HCT116 (cell line): ENCODE measurements at regions not wholly inside any gene's neighbourhood (a gene's known extent, or its start where the extent isn't known, plus 50 kb on each side); places are given as distances from the start of the nearest gene placed in this dataset.

Experiments used
- ATAC-seq: fragments of 200-7000 bp; cut with Tn5 transposase; 2 replicates; pipeline ENCODE4 v1.9.1; 2020; ENCODE audit warnings: mild to moderate bottlenecking, moderate library complexity
- BruUV-seq: library from RNA; stranded (reverse); fragments of 400-500 nt; replicated peaks from 2 replicates; lab custom pipeline; 2021; lab: Mats Ljungman, UMichigan
- CTCF ChIA-PET: fragments of 300-600 bp; sonication (Branson Sonifier 250); formaldehyde crosslinking; loops from one replicate; lab custom pipeline; 2021; ENCODE audit warnings: antibody characterized with exemption; lab: Charles Lee
- POLR2A ChIA-PET: fragments of 300-600, 350-600 bp; sonication (Branson Sonifier 250); formaldehyde crosslinking; loops from one replicate; lab custom pipeline; 2021; ENCODE audit warnings: antibody characterized with exemption; lab: Charles Lee
- RAD21 ChIA-PET, 2 experiments: fragments of 300-600 bp; sonication (Branson Sonifier 250); formaldehyde crosslinking; loops; one replicate each; lab custom pipeline; 2023; ENCODE audit warnings: low total read pairs in 2 of 2; ENCODE audit not compliant: uncharacterized antibody in 2 of 2, unreplicated experiment in 2 of 2, low non-redundant PET in 1 of 2; lab: Charles Lee
- DNase-seq: peaks from one replicate; pipeline ENCODE4 v3.0.0-alpha.2; 2010; ENCODE audit warnings: low read depth, low spot score
- H2AFZ ChIP-seq: fragments of 200-600 bp; shearing (Covaris generic), sonication (generic); 2 replicates; pipeline ENCODE4 v1.6.1; 2017; ENCODE audit warnings: low read depth, mixed run types, mixed read lengths, antibody characterized with exemption, low read length; ENCODE audit not compliant: poor library complexity, severe bottlenecking
- H3K27ac ChIP-seq: 2 replicates; pipeline ENCODE4 v1.5.1; 2012; ENCODE audit warnings: low read depth, low read length
- H3K27me3 ChIP-seq: fragments of 200-600 bp; sonication (generic); 2 replicates; pipeline ENCODE4 v1.6.1; 2016; ENCODE audit warnings: mixed run types, low read length, mixed read lengths; ENCODE audit not compliant: insufficient read depth
- H3K36me3 ChIP-seq, 2 experiments: fragments of 200-500 bp in 1 of 2; fragments of 200-600 bp in 1 of 2; sonication (Bioruptor generic) in 1 of 2; sonication (generic) in 1 of 2; 2 replicates each; pipeline versions ENCODE4 v1.5.1 to v1.6.1; 2014 to 2016; ENCODE audit warnings: low read length in 2 of 2, inconsistent platforms in 1 of 2, mixed read lengths in 1 of 2, mixed run types in 1 of 2; ENCODE audit not compliant: insufficient read depth in 2 of 2, control insufficient read depth in 1 of 2
- H3K4me1 ChIP-seq, 2 experiments: fragments of 200-600 bp in 1 of 2; sonication (generic) in 1 of 2; 2 replicates each; pipeline versions ENCODE4 v1.5.1 to v1.6.1; 2012 to 2017; ENCODE audit warnings: low read length in 2 of 2, inconsistent platforms in 1 of 2, mild to moderate bottlenecking in 1 of 2, mixed read lengths in 1 of 2, mixed run types in 1 of 2, moderate library complexity in 1 of 2; ENCODE audit not compliant: insufficient read depth in 2 of 2, control insufficient read depth in 1 of 2
- H3K4me2 ChIP-seq: fragments of 200-600 bp; sonication (generic); 2 replicates; pipeline ENCODE4 v1.6.1; 2017; ENCODE audit warnings: mixed run types, low read length, mixed read lengths
- H3K4me3 ChIP-seq, 2 experiments: fragments of 200-600 bp in 1 of 2; sonication (generic) in 1 of 2; replicated peaks in 1 of 2; 2 replicates each; pipeline ENCODE4 v1.5.1; 2011 to 2016; ENCODE audit warnings: low read length in 2 of 2, control low read depth in 1 of 2, low read depth in 1 of 2, mild to moderate bottlenecking in 1 of 2, mixed read lengths in 1 of 2, mixed run types in 1 of 2
- H3K79me2 ChIP-seq: fragments of 200-600 bp; sonication (generic); 2 replicates; pipeline ENCODE4 v1.6.1; 2017; ENCODE audit warnings: mild to moderate bottlenecking, mixed run types, low read length, moderate library complexity, mixed read lengths; ENCODE audit not compliant: insufficient read depth
- H3K9ac ChIP-seq: fragments of 200-600 bp; sonication (generic); 2 replicates; pipeline ENCODE4 v1.6.1; 2016; ENCODE audit warnings: low read length, mixed read lengths
- H3K9me2 ChIP-seq: fragments of 200-600 bp; sonication (generic), shearing (Covaris generic); 2 replicates; pipeline ENCODE4 v1.6.1; 2017; ENCODE audit warnings: mixed run types, mild to moderate bottlenecking, moderate library complexity; ENCODE audit not compliant: insufficient read depth
- H3K9me3 ChIP-seq, 2 experiments: fragments of 200-500 bp in 1 of 2; fragments of 200-600 bp in 1 of 2; sonication (Bioruptor generic) in 1 of 2; sonication (generic) in 1 of 2; 2 replicates each; pipeline ENCODE4 v1.6.1; 2014 to 2017; ENCODE audit warnings: low read length in 2 of 2, mixed read lengths in 2 of 2, inconsistent platforms in 1 of 2, low read depth in 1 of 2, mild to moderate bottlenecking in 1 of 2, mixed run types in 1 of 2, moderate library complexity in 1 of 2; ENCODE audit not compliant: control insufficient read depth in 1 of 2, insufficient read depth in 1 of 2
- H4K20me1 ChIP-seq: fragments of 200-600 bp; sonication (generic), shearing (Covaris generic); 2 replicates; pipeline ENCODE4 v1.6.1; 2017; ENCODE audit warnings: mixed run types, mild to moderate bottlenecking, moderate library complexity; ENCODE audit not compliant: insufficient read depth
- CBX3 ChIP-seq: IDR thresholded peaks from 2 replicates; pipeline ENCODE4 v1.6.1; 2012; ENCODE audit warnings: low read depth
- CTCF ChIP-seq, 3 experiments: fragments of 200-600 bp in 1 of 3; sonication (generic) in 1 of 3; IDR thresholded peaks in 2 of 3; conservative IDR thresholded peaks in 1 of 3; 2 replicates each; pipeline ENCODE4 v1.5.1; 2012 to 2017; ENCODE audit warnings: low read depth in 2 of 3, low read length in 2 of 3, antibody characterized with exemption in 1 of 3, borderline replicate concordance in 1 of 3, control low read depth in 1 of 3, mild to moderate bottlenecking in 1 of 3, mixed read lengths in 1 of 3, mixed run types in 1 of 3, moderate library complexity in 1 of 3; ENCODE audit not compliant: insufficient read depth in 1 of 3
- ELF1 ChIP-seq: IDR thresholded peaks from 2 replicates; pipeline ENCODE4 v1.6.1; 2012; ENCODE audit warnings: low read depth, borderline replicate concordance
- EZH2phosphoT487 ChIP-seq: fragments of 200-600 bp; IDR thresholded peaks from 2 replicates; pipeline ENCODE4 v1.6.1; 2018; ENCODE audit warnings: antibody characterized with exemption, borderline replicate concordance
- FOSL1 ChIP-seq: IDR thresholded peaks from 2 replicates; pipeline ENCODE4 v1.6.1; 2012; ENCODE audit warnings: low read depth
- MAX ChIP-seq: IDR thresholded peaks from 2 replicates; pipeline ENCODE4 v1.6.1; 2012
- POLR2AphosphoS5 ChIP-seq: IDR thresholded peaks from 2 replicates; pipeline ENCODE4 v1.6.1; 2011; ENCODE audit warnings: mild to moderate bottlenecking, low read depth, low read length, moderate library complexity
- RAD21 ChIP-seq: IDR thresholded peaks from 2 replicates; pipeline ENCODE4 v1.6.1; 2012; ENCODE audit warnings: low read depth, mild to moderate bottlenecking
- SIN3A ChIP-seq: IDR thresholded peaks from 2 replicates; pipeline ENCODE4 v1.6.1; 2012; ENCODE audit warnings: low read depth
- YY1 ChIP-seq: IDR thresholded peaks from 2 replicates; pipeline ENCODE4 v1.6.1; 2011; ENCODE audit warnings: low read length, low read depth, moderate library complexity, mild to moderate bottlenecking; ENCODE audit not compliant: insufficient replicate concordance; ENCODE audit errors: extremely low read depth
- intact Hi-C: fragments of 100-400 bp; cut with micrococcal nuclease; formaldehyde crosslinking; loops from 2 replicates; pipeline ENCODE4 v1.10.0; 2022

- peak overlapping the region in 1 of 2 experiments; percentile 17; a peak in 2 of 4 replicates for H3K4me3 ChIP-seq
- RAD21 ChIA-PET: interaction anchor here (0.8 to 1.4 kb wide), 2 partner anchors 9 to 370 kb away, joined by 3 to 4 read pairs; no protein-coding TSS in a partner anchor
- POLR2A ChIA-PET: interaction anchor here (0.6 to 1.6 kb wide), 3 partner anchors 9 to 15 kb away, joined by 3 to 7 read pairs (median 3); no protein-coding TSS in a partner anchor
- 0 out of 2 replicates have a peak overlapping the region, but pooled peaks have one; percentile 15 for H3K9ac ChIP-seq
- TF ChIP-seq MAX: peak; percentile 6; the same call in 1 of the 2 replicates
- no peak; the same call in 1 of the 2 replicates for TF ChIP-seq CBX3
- TF ChIP-seq RAD21: peak; percentile 56
- TF ChIP-seq ELF1: no peak
- peak; percentile 18; the same call in 1 of the 2 replicates for TF ChIP-seq FOSL1
- TF ChIP-seq EZH2phosphoT487: no peak
- TF ChIP-seq CTCF (IDR thresholded peaks at IDR 0.05 in 2 of 3, conservative IDR thresholded peaks at IDR 0.05 in 1 of 3; ENCODE audit: borderline replicate concordance in 1 of 3, insufficient read depth in 1 of 3, low read depth in 2 of 3, low read length in 2 of 3): peak; percentile 53 to 79 (median 69); a peak in 5 of 6 replicates
- peak; percentile 74 for TF ChIP-seq YY1
- no peak for TF ChIP-seq SIN3A
- TF ChIP-seq POLR2AphosphoS5: no peak
- H3K79me2 ChIP-seq: no peaks in the 10 kb centered on the region
- no peaks in the 10 kb centered on the region for H3K9me2 ChIP-seq
- CTCF ChIA-PET: interaction anchor here (0.5 to 3.4 kb wide), 18 partner anchors 9 to 552 kb away, joined by 3 to 31 read pairs (median 6); partner anchors contain the start of gene SRD5A3
- H3K4me1 ChIP-seq: peaks cover 16 to 21% of the 10 kb centered on the region in 2 experiments
- DNase-seq (peak; percentile 64), ATAC-seq (peak; percentile 80)
- H4K20me1 ChIP-seq: no peaks in the 10 kb centered on the region
- H3K27me3 ChIP-seq: no peaks in the 10 kb centered on the region
- H3K36me3 ChIP-seq: peaks cover 3 to 8% of the 10 kb centered on the region in 2 experiments; a peak in 1 of 4 replicates
- intact Hi-C loops: loop anchor here (1.0 to 10.0 kb wide), 3 partner anchors 136 to 760 kb away; partner anchors contain the start of gene CEP135
- peak overlapping the region; percentile 59 for H3K27ac ChIP-seq
- no peaks in the 10 kb centered on the region for H3K9me3 ChIP-seq
- H3K4me2 ChIP-seq: peak overlapping the region; percentile 65
- no TSS peak for BruUV-seq
- no peak overlapping the region for H2AFZ ChIP-seq
These were observed 59.5 kb upstream of the KDR start for GRCh38 chr4:55184600-55185523.
